SK-N-MC (cell line): ENCODE measurements at regions not wholly inside any gene's neighbourhood (a gene's known extent, or its start where the extent isn't known, plus 50 kb on each side); places are given as distances from the start of the nearest gene placed in this dataset.

Experiments used
- DNase-seq: peaks from one replicate; pipeline ENCODE4 v3.0.0-alpha.2; 2011; ENCODE audit warnings: low read depth, low spot score
- H3K27ac ChIP-seq: fragments of 200-600 bp; sonication (generic); 2 replicates; pipeline ENCODE4 v1.5.1; 2016; ENCODE audit warnings: mixed run types
- H3K36me3 ChIP-seq: fragments of 200-600 bp; sonication (generic); 2 replicates; pipeline ENCODE4 v1.6.1; 2017; ENCODE audit warnings: antibody characterized with exemption, low read length, mixed read lengths; ENCODE audit not compliant: insufficient read depth
- H3K4me3 ChIP-seq: fragments of 200-600 bp; sonication (generic); 2 replicates; pipeline ENCODE4 v1.5.1; 2016
- H3K9ac ChIP-seq: fragments of 200-600 bp; sonication (generic); 2 replicates; pipeline ENCODE4 v1.8.0; 2017; ENCODE audit warnings: mixed run types, mixed read lengths; ENCODE audit not compliant: insufficient read length
- H3K9me3 ChIP-seq: fragments of 200-600 bp; sonication (generic); 2 replicates; pipeline ENCODE4 v1.6.1; 2017; ENCODE audit warnings: low read depth, mild to moderate bottlenecking, antibody characterized with exemption, low read length, moderate library complexity, mixed read lengths
- EZH2 ChIP-seq: fragments of 200-600 bp; sonication (generic); IDR thresholded peaks from one replicate; pipeline ENCODE4 v1.6.1; 2017; ENCODE audit warnings: antibody characterized with exemption
- FOXP2 ChIP-seq: optimal IDR thresholded peaks from 2 replicates; pipeline ENCODE3; 2011; ENCODE audit warnings: mild to moderate bottlenecking, moderate library complexity; ENCODE audit not compliant: insufficient read depth; ENCODE audit errors: extremely low read length, control extremely low read depth
- POLR2AphosphoS5 ChIP-seq: IDR thresholded peaks from 2 replicates; pipeline ENCODE4 v1.6.1; 2012; ENCODE audit warnings: mild to moderate bottlenecking, low read depth, low read length, borderline replicate concordance

DNA sequence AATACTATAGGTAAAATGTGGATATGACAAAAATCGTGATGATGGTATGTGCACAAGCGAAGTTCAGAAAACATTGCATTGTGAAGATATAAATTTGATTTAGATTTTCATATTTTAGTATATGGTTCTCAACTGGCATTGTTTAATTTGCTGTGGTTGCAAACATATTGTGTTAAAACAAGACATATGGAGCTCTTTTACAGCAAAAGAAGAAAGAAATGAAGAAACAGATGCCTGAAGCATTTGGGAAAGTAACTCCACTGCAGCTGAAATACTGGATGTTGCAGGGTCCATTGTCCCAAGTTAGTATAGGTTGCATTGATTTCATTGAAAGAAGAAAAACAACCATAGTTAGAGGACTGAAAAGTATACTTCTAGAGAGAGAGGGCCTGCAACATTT is 185.8 kb upstream of the SSTR1 start:
- H3K27ac ChIP-seq = no peak overlapping the region
- no peak overlapping the region for H3K4me3 ChIP-seq
- H3K9me3 ChIP-seq = no peaks in the 10 kb centered on the region
- no peak overlapping the region for H3K9ac ChIP-seq
- no peaks in the 10 kb centered on the region for H3K36me3 ChIP-seq
- TF ChIP-seq FOXP2 = no peak
- TF ChIP-seq EZH2 = no peak
- no peak for TF ChIP-seq POLR2AphosphoS5
- no peak for DNase-seq

DNA sequence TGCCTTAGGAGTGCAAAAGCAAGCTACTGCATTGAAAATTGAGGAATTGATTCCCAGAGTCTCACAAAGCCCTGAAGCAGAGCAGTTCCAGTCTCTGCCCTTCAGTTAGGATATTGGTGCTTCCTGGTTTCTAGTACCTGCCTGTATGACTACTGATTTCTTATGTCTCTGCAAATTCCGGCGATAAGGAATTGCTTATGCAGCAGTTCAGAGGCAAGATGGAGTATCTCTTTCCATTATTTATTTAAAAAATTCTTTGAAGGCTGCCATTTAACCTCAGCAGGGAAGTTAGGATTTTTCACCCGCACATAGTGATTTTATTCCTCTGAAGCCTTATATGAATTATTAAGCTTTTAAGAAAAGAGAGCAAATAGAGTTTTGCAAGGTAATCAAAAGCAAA is 184.9 kb upstream of the SSTR1 start:
- H3K4me3 ChIP-seq = no peak overlapping the region
- no peak for DNase-seq

DNA sequence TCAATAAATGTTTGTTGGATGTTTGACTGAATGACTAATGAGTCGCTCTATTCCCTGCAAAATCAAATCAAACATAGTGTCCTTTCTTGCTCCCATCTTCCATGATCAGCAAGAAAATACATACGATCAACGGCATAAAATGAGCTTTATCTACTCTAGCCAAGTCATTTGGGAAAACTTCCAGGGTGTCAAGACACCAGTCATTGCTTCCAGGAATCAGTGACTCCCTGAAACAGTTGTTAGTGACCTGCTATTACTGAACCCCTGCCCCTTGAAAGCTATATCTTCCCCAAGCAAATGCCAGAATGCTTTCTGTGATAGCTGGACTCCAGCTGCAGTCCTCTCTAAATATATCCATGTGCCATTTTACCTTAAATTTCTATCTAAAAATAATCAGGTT is 169.5 kb upstream of the SSTR1 start:
- no peak overlapping the region for H3K9ac ChIP-seq
- no peaks in the 10 kb centered on the region for H3K36me3 ChIP-seq
- TF ChIP-seq POLR2AphosphoS5 (no peak), FOXP2 (no peak), EZH2 (no peak)
- H3K27ac ChIP-seq = no peak overlapping the region
- no peak overlapping the region for H3K4me3 ChIP-seq
- H3K9me3 ChIP-seq = no peaks in the 10 kb centered on the region
- no peak for DNase-seq

More for the DNA sequence above, 184.9 kb upstream of the SSTR1 start:
- no peaks in the 10 kb centered on the region for H3K9me3 ChIP-seq
- TF ChIP-seq FOXP2 = no peak
- TF ChIP-seq EZH2 = no peak
- TF ChIP-seq POLR2AphosphoS5 = no peak
- H3K27ac ChIP-seq = no peak overlapping the region
- no peak overlapping the region for H3K9ac ChIP-seq
- no peaks in the 10 kb centered on the region for H3K36me3 ChIP-seq

DNA sequence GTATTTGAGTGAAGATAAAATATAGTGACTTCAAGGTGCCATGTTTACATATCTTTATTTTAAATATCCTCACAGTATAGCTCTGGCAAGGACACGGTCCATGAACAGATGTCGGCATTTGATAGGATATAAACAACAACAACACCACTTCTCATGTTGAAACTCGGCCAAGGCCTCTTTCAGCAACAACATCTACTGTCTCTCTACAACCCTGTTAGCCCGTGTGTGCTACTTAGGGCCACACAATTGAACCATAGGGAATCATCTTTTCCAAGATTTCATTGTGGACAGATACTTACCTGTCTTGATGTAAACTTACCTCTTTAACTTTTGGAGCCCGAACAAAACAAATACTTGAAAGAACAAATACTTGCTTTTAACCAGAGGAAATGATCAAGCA is 168.7 kb upstream of the SSTR1 start:
- H3K9ac ChIP-seq = no peak overlapping the region
- H3K27ac ChIP-seq = no peak overlapping the region
- no peaks in the 10 kb centered on the region for H3K36me3 ChIP-seq
- DNase-seq = no peak
- no peaks in the 10 kb centered on the region for H3K9me3 ChIP-seq
- no peak overlapping the region for H3K4me3 ChIP-seq
- TF ChIP-seq POLR2AphosphoS5 = no peak
- no peak for TF ChIP-seq EZH2
- TF ChIP-seq FOXP2 = no peak

DNA sequence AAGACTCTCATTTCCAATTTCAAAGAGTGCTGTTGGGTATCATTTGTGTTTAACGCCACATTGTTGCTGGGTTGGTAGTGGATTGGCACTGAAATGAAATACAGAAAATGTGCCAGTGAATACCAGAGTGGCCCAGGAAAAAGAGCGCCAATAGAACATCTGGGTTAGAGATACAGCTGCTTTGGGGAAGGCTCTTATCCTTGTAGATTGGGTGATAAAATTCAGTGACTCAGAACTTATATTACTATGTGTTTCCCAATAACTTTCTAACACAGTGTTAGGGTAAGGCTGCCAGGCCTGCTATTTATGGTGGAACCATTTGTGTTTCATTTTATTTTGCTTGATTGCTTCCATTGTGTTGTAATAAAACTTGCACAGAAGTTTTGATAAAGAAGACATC is 168.2 kb upstream of the SSTR1 start:
- TF ChIP-seq EZH2 (no peak), POLR2AphosphoS5 (no peak), FOXP2 (no peak)
- Histone ChIP-seq H3K4me3 (no peak overlapping the region), H3K9ac (no peak overlapping the region), H3K36me3 (no peaks in the 10 kb centered on the region), H3K9me3 (no peaks in the 10 kb centered on the region), H3K27ac (no peak overlapping the region)
- no peak for DNase-seq

DNA sequence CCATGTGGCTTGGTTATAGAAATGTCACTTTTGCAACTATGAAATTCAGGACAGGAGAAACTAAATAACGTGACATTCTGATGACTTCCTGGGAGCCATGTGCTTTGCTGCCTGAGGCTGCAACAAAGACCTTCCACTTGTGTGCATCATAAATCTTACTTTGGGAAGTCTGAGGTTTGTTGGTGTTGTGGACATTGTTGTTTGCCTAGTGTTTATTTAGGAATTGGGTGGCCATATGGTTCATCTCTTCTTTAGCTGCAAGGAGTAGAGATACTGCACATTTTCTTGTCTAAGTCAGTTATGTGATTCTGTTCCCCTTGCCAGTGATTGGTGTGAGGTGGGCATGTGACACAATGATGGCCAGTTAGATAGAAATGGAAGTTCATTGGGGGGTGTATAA is 167.3 kb upstream of the SSTR1 start:
- DNase-seq = no peak
- no peaks in the 10 kb centered on the region for H3K9me3 ChIP-seq
- no peak overlapping the region for H3K9ac ChIP-seq
- no peaks in the 10 kb centered on the region for H3K36me3 ChIP-seq
- H3K27ac ChIP-seq = no peak overlapping the region
- H3K4me3 ChIP-seq = no peak overlapping the region
- no peak for TF ChIP-seq POLR2AphosphoS5
- no peak for TF ChIP-seq FOXP2
- no peak for TF ChIP-seq EZH2

DNA sequence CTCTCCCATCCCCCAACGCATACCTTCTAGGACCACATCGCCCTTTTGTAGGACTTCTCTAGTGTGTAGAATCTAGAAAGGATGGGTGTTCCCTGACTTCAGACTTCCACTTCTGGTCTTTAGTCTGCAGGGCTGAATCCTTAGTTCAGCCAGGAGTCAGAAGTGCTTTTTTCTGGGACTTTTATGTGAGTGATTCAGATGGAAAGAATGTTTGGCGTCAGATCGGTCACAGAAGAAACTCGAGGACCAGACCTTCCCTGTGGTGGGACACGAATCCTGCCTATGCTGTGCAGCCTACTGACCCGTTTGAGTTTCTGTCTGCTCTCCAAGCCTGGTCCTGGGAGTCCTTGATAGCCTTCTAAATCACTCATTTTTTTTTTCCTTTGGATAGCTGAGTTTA is 165.4 kb upstream of the SSTR1 start:
- H3K9me3 ChIP-seq = no peaks in the 10 kb centered on the region
- no peaks in the 10 kb centered on the region for H3K36me3 ChIP-seq
- H3K27ac ChIP-seq = no peak overlapping the region
- no peak overlapping the region for H3K4me3 ChIP-seq
- H3K9ac ChIP-seq = no peak overlapping the region
- TF ChIP-seq EZH2 (no peak), FOXP2 (no peak), POLR2AphosphoS5 (no peak)
- no peak for DNase-seq

DNA sequence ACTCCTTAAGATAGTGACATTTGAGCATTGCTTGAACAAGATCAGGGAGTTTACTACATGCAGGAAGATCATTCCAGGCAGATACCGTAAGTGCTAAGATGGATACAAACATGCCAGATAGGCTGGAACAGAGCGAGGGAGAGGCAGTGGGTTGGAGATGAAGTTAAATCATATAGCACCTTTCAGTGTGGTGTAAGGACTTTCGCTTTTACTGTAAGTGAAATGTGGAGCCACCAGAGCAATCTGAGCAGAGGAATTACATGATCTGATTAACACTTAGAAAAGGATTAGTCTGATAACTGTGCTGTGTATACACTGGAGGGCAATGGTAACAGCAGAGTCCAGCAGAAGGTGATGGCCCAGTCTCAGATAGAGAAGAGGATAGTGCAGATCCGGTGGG is 163.0 kb upstream of the SSTR1 start:
- Histone ChIP-seq H3K27ac (no peak overlapping the region), H3K9ac (no peak overlapping the region), H3K9me3 (no peaks in the 10 kb centered on the region), H3K36me3 (no peaks in the 10 kb centered on the region), H3K4me3 (no peak overlapping the region)
- no peak for DNase-seq
- TF ChIP-seq POLR2AphosphoS5 (no peak), FOXP2 (no peak), EZH2 (no peak)

DNA sequence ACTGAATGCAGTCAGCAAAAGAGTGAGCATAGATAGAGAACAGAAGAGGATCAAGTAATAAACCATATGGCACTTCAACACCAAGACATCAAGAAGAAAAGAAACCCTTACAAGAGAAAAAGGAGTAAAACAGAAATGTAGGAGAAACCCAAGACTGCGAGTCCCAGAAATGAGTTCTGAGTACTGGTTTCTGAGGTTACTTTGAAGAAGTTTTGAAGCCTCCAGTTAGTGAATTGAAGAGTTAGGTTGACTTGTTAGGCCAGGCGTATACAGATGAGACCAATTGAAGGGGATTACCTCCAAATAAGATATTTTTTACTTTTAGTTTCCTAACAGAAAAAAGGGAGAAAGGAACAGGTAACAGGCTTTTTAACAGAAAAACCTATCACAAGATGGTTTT is 162.2 kb upstream of the SSTR1 start:
- no peak overlapping the region for H3K27ac ChIP-seq
- H3K9me3 ChIP-seq = no peaks in the 10 kb centered on the region
- H3K9ac ChIP-seq = no peak overlapping the region
- H3K4me3 ChIP-seq = no peak overlapping the region
- DNase-seq = no peak
- H3K36me3 ChIP-seq = no peaks in the 10 kb centered on the region
- no peak for TF ChIP-seq EZH2
- TF ChIP-seq FOXP2 = no peak
- no peak for TF ChIP-seq POLR2AphosphoS5

DNA sequence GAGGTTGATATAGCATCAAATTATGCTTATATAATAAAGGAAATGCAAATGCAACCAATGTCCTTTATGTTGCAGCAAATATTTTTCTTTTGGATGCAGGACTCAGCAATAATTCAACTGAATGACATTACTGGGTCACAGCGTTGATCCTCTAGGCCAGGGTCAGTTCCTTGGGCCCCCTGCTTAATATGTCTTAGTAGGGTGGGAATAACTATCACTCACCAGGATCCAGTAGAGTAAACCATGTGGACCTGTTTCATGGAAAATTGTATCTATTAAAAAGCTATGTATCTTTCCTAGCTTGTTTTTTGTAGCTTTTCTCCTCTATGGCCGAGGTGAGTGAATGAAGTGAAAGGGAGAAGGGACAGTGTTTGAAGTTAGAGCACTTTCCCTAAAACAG is 161.5 kb upstream of the SSTR1 start:
- DNase-seq = no peak
- H3K4me3 ChIP-seq = no peak overlapping the region
- H3K36me3 ChIP-seq = no peaks in the 10 kb centered on the region
- no peak overlapping the region for H3K9ac ChIP-seq
- TF ChIP-seq POLR2AphosphoS5 = no peak
- no peak for TF ChIP-seq EZH2
- no peak for TF ChIP-seq FOXP2
- H3K9me3 ChIP-seq = no peaks in the 10 kb centered on the region
- no peak overlapping the region for H3K27ac ChIP-seq
